ENCODE measurements at regions not wholly inside any gene's neighbourhood (a gene's known extent, or its start where the extent isn't known, plus 50 kb on each side); places are given as distances from the start of the nearest gene placed in this dataset.

GRCh38 chr3:102378216-102378615 lies 56.6 kb upstream of the ZPLD1 start:
- no peak for TF ChIP-seq CTCF (IDR thresholded peaks at IDR 0.05; ENCODE audit: low read depth, low read length, missing input control)
- no peak for TF ChIP-seq GABPA (IDR thresholded peaks at IDR 0.05 in 1 of 2, conservative IDR thresholded peaks at IDR 0.05 in 1 of 2)
- TF ChIP-seq, protein P1, sequence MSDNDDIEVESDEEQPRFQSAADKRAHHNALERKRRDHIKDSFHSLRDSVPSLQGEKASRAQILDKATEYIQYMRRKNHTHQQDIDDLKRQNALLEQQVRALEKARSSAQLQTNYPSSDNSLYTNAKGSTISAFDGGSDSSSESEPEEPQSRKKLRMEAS (IDR thresholded peaks at IDR 0.05), result no peak
- no peak for TF ChIP-seq JUND (IDR thresholded peaks at IDR 0.05)
- TF ChIP-seq YY1 (IDR thresholded peaks at IDR 0.05), result no peak
- no peak for TF ChIP-seq REST (IDR thresholded peaks at IDR 0.05)
- no peak for TF ChIP-seq RAD21 (IDR thresholded peaks at IDR 0.05)
- no peak for TF ChIP-seq SP1 (IDR thresholded peaks at IDR 0.05)
- no peak for TF ChIP-seq FOXA1 (IDR thresholded peaks at IDR 0.05)
- TF ChIP-seq RXRA (IDR thresholded peaks at IDR 0.05), result no peak
- TF ChIP-seq TAF1 (conservative IDR thresholded peaks at IDR 0.05), result no peak
- TF ChIP-seq EGR1 (IDR thresholded peaks at IDR 0.05; ENCODE audit: low read depth in 2 of 2), result no peak
- no peak for TF ChIP-seq HNF4G (IDR thresholded peaks at IDR 0.05)
